IgD-negative memory B cell (primary cell): ENCODE measurements at regions not wholly inside any gene's neighbourhood (a gene's known extent, or its start where the extent isn't known, plus 50 kb on each side); places are given as distances from the start of the nearest gene placed in this dataset.

Experiments
- H3K27ac Mint-ChIP-seq, 3 donors: one replicate each; pipeline ENCODE4 v1.8.0; 2020 to 2022; ENCODE audit warnings: mild to moderate bottlenecking in 3 of 3, mixed read lengths in 3 of 3, moderate library complexity in 1 of 3
- H3K27me3 Mint-ChIP-seq: one replicate; pipeline ENCODE4 v1.8.0; 2021; ENCODE audit warnings: mixed read lengths
- H3K36me3 Mint-ChIP-seq: one replicate; pipeline ENCODE4 v1.8.0; 2020; ENCODE audit warnings: mild to moderate bottlenecking, mixed read lengths
- H3K4me1 Mint-ChIP-seq, 3 donors: one replicate each; pipeline ENCODE4 v1.8.0; 2020 to 2022; ENCODE audit warnings: mixed read lengths in 3 of 3, mild to moderate bottlenecking in 1 of 3
- H3K4me3 Mint-ChIP-seq, 4 donors: one replicate each; pipeline ENCODE4 v1.8.0; 2020 to 2022; ENCODE audit warnings: mild to moderate bottlenecking in 4 of 4, mixed read lengths in 4 of 4, moderate library complexity in 3 of 4
- H3K9me3 Mint-ChIP-seq, 3 donors: one replicate each; pipeline ENCODE4 v1.8.0; 2020 to 2021; ENCODE audit warnings: mixed read lengths in 3 of 3, mild to moderate bottlenecking in 1 of 3

DNA sequence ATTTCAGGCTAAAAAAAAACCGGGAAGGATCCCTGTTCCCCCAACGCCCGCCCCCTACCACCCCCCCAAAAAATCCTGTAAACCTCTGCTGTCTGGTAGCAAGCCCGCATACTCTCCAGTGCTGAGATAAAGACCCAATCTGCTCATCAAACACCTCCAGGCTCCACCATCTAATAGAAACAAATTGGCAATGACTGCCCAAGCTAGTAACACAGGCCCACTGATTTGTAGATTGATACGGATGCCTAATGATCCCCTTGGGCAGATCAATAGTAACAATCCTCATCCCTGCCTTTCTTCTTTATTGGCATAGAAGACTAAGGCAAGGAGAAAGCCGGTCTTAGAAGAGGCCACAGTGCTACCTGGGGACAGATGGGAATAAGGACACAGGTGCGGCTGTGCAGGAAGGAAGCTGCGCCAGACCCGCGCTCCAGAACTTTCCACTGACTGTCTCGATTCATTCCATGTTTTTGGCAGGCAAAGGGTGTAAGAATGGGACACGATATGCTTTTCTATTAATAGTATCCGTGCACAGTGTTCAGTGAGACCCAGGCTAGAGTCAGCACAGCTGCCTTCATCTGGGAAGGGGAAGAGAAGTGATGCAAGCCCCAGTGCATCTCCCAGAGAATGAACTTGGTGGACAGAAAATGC, 407.6 kb upstream of the PSMD7 start:
- Mint-ChIP-seq H3K27me3 (peaks cover 18% of the 10 kb centered on the region), H3K4me3 (no peak overlapping the region), H3K4me1 (peaks cover 0 to 4% (median 0%) of the 10 kb centered on the region in 3 donors)

DNA sequence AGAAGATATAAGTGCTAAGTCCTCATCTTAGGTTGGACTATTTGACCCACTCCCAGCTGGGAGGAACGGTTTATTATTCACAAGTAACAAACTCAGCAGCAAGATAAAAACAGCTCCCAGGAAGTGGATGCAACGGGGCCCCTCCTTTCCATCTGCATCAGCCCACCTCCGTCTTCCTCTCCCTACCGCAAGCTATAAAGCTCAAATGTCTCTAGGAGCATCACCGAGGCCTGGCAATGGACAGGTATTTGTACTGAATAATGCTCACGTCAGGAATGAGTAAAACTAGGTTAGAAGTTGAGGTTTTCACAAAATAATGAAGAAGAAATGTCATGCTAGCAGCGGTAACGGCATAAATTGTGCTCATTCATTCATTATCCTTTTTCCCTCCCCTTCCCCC, 408.7 kb upstream of the PSMD7 start:
- no peak overlapping the region for H3K27ac Mint-ChIP-seq
- H3K4me1 Mint-ChIP-seq = peaks cover 0 to 4% (median 0%) of the 10 kb centered on the region in 3 donors
- H3K4me3 Mint-ChIP-seq = no peak overlapping the region
- peaks cover 17% of the 10 kb centered on the region for H3K27me3 Mint-ChIP-seq
- H3K36me3 Mint-ChIP-seq = peaks cover 2% of the 10 kb centered on the region
- peaks cover 0 to 2% (median 2%) of the 10 kb centered on the region in 3 donors for H3K9me3 Mint-ChIP-seq

More for the DNA sequence above, 407.6 kb upstream of the PSMD7 start:
- no peak overlapping the region for H3K27ac Mint-ChIP-seq
- peaks cover 0 to 2% (median 2%) of the 10 kb centered on the region in 3 donors for H3K9me3 Mint-ChIP-seq
- peaks cover 2% of the 10 kb centered on the region for H3K36me3 Mint-ChIP-seq

- H3K9me3 Mint-ChIP-seq = peaks cover 0 to 2% (median 2%) of the 10 kb centered on the region in 3 donors
- H3K27me3 Mint-ChIP-seq = peaks cover 12% of the 10 kb centered on the region
- H3K4me3 Mint-ChIP-seq = no peak overlapping the region
- no peak overlapping the region for H3K27ac Mint-ChIP-seq
- H3K36me3 Mint-ChIP-seq = peaks cover 2% of the 10 kb centered on the region
- H3K4me1 Mint-ChIP-seq = peaks cover 0 to 4% (median 0%) of the 10 kb centered on the region in 3 donors
These were observed 410.2 kb upstream of the PSMD7 start for GRCh38 chr16:73886426-73886825.

DNA sequence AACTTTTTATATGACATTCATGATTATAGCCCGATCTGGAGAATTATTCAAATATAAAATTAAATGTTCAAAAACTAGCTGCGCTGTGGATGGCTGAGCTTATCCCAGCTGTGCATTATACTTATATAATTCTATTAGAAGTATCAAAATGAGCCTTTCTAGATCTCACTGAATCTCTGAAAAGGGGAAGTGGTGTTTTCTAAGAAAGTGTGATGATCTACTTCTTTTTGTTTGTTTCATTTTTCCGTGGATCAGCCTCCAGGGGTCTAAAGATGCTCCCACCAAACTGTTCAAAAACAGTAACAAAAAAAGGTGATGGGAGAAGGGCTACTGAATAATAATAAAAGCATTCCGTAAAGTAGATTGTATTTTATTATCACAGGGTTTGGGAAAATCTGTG, 411.3 kb upstream of the PSMD7 start:
- H3K27me3 Mint-ChIP-seq = peaks cover 8% of the 10 kb centered on the region
- H3K36me3 Mint-ChIP-seq = peaks cover 2% of the 10 kb centered on the region
- H3K27ac Mint-ChIP-seq = no peak overlapping the region

GRCh38 chr16:73883841-73884240, 412.8 kb upstream of the PSMD7 start:
- Mint-ChIP-seq H3K4me3 (no peak overlapping the region), H3K27ac (no peak overlapping the region), H3K27me3 (peaks cover 3% of the 10 kb centered on the region), H3K9me3 (peaks cover 0 to 2% (median 0%) of the 10 kb centered on the region in 3 donors), H3K36me3 (peaks cover 1% of the 10 kb centered on the region), H3K4me1 (no peaks in the 10 kb centered on the region)

More for the DNA sequence above, 411.3 kb upstream of the PSMD7 start:
- H3K4me3 Mint-ChIP-seq = no peak overlapping the region
- H3K4me1 Mint-ChIP-seq = no peaks in the 10 kb centered on the region
- H3K9me3 Mint-ChIP-seq = peaks cover 0 to 2% (median 2%) of the 10 kb centered on the region in 3 donors

GRCh38 chr16:73883126-73883525, 413.5 kb upstream of the PSMD7 start:
- Mint-ChIP-seq H3K4me3 (no peak overlapping the region), H3K4me1 (no peaks in the 10 kb centered on the region)

DNA sequence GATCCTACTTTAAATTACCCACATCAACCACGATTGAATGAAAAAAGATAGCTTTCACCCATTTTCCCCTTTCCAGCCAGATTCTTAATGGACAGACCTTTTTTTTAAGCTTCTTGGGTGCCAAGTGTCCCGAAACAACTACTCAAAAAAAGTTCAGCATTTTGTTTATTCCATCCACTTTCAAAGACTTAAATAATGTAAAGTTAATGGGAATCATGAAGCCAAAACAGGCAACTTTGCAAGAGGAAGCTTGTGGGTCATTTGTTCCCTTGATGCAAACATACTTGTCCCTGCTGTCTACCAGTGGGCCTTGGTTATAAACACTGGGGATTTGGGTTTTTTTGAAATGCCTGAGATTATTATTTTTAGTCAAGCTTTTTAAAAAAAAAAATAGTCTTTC, 414.0 kb upstream of the PSMD7 start:
- no peak overlapping the region for H3K4me3 Mint-ChIP-seq
- H3K27ac Mint-ChIP-seq = no peak overlapping the region
- no peaks in the 10 kb centered on the region for H3K9me3 Mint-ChIP-seq
- no peaks in the 10 kb centered on the region for H3K36me3 Mint-ChIP-seq
- no peaks in the 10 kb centered on the region for H3K4me1 Mint-ChIP-seq
- no peaks in the 10 kb centered on the region for H3K27me3 Mint-ChIP-seq

More at GRCh38 chr16:73883126-73883525, 413.5 kb upstream of the PSMD7 start:
- no peaks in the 10 kb centered on the region for H3K36me3 Mint-ChIP-seq
- peaks cover 3% of the 10 kb centered on the region for H3K27me3 Mint-ChIP-seq
- no peak overlapping the region for H3K27ac Mint-ChIP-seq
- H3K9me3 Mint-ChIP-seq = no peaks in the 10 kb centered on the region

- no peaks in the 10 kb centered on the region for H3K36me3 Mint-ChIP-seq
- H3K4me1 Mint-ChIP-seq = no peaks in the 10 kb centered on the region
- H3K27ac Mint-ChIP-seq = no peak overlapping the region
- H3K9me3 Mint-ChIP-seq = no peaks in the 10 kb centered on the region
- H3K27me3 Mint-ChIP-seq = no peaks in the 10 kb centered on the region
- H3K4me3 Mint-ChIP-seq = no peak overlapping the region
These were observed 414.6 kb upstream of the PSMD7 start for GRCh38 chr16:73882033-73882432.

GRCh38 chr16:73879621-73880020, 417.0 kb upstream of the PSMD7 start:
- no peak overlapping the region for H3K27ac Mint-ChIP-seq
- H3K9me3 Mint-ChIP-seq = no peaks in the 10 kb centered on the region
- H3K27me3 Mint-ChIP-seq = no peaks in the 10 kb centered on the region
- no peaks in the 10 kb centered on the region for H3K4me1 Mint-ChIP-seq
- no peak overlapping the region for H3K4me3 Mint-ChIP-seq
- H3K36me3 Mint-ChIP-seq = no peaks in the 10 kb centered on the region

DNA sequence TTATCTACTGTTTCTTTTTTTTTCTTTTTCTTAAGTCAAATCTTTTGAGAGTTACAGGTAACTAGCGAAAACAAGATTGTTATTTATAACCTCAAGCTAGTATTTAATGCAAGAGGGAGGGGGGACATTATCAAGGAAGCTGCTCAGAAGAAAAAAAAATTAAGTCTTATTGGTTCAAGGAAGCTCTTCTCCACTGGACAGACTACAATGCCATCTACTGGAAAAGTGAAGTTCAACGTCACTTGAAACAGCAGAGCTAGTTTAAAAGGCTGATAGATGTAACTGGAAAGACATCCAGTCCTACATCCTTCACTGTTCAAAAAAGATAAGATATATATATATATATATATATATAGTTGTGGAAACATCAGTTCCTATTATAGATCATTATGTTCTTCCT, 418.0 kb upstream of the PSMD7 start:
- no peak overlapping the region for H3K27ac Mint-ChIP-seq
- H3K27me3 Mint-ChIP-seq = no peaks in the 10 kb centered on the region

DNA sequence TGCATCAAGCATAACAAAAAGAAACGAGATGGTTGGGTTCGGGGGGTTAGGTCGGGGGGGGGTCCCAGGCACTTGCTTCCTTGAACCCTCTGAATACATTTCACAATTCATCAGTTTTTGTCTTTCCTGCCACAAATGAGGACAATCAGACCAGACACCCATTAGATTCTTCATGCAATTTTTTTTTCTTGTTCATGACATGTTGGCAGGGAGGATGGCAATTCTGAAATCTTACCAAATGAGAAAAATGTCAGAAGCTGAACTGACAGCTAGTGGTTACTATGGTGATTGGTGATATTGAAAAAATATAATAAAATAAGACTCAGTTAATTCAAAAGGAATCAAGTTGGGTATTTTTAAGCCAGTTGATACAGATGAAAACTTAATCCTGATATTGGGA, 419.5 kb upstream of the PSMD7 start:
- Mint-ChIP-seq H3K4me1 (no peaks in the 10 kb centered on the region), H3K27me3 (no peaks in the 10 kb centered on the region), H3K4me3 (no peak overlapping the region), H3K27ac (no peak overlapping the region), H3K36me3 (no peaks in the 10 kb centered on the region), H3K9me3 (no peaks in the 10 kb centered on the region)

More for the DNA sequence above, 418.0 kb upstream of the PSMD7 start:
- H3K4me3 Mint-ChIP-seq = no peak overlapping the region
- H3K36me3 Mint-ChIP-seq = no peaks in the 10 kb centered on the region
- H3K9me3 Mint-ChIP-seq = no peaks in the 10 kb centered on the region
- no peaks in the 10 kb centered on the region for H3K4me1 Mint-ChIP-seq

DNA sequence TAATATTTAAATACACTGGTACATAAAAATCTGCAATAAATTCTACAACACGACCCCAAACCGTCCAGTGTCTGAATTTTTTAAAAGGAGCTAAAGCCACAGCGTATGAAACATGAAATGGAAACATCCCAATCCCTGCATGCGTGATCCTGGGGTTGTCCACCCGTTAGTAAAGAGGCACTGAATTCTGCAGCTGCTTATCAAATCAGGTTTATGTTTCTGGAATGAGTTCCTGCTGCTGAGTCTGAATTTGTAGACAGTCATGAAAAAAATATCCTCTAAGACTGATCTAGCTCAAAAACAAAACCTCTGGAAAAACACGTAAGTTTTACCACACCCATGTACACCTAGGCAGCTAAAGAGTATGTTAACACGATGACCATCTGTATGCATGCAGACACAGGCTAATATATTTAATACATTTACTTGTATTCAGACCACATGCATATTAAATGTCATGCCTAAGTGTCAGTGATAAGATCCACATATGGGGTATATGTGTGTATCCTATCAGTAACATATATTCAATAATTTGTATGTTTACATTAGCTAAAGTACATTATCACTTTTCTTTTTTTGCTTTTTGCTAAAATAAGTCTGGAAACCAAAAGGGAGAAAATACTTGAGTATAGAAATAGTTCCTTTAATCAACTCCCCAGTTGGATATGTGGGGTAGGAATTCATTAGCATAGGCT, 420.5 kb upstream of the PSMD7 start:
- Mint-ChIP-seq H3K4me1 (no peaks in the 10 kb centered on the region), H3K36me3 (no peaks in the 10 kb centered on the region), H3K27me3 (no peaks in the 10 kb centered on the region), H3K4me3 (no peak overlapping the region), H3K9me3 (no peaks in the 10 kb centered on the region), H3K27ac (no peak overlapping the region)

DNA sequence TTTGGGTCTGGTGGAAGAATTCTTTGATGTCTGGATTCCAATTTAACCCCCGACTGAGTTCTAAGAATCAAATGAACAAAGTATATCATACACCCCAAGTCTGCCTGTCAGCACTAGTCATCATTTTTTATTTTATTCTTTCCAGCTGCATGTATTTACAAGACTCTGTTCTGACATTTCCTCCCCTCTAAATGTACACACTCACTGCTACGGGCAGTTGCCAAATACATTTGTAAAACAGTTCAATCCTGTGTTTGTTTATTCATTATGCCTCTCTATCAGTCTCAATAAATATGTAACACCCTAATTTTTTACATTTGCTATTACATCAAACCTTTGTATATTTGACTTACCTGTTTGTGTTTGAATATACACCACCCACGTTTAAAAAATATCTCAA, 422.3 kb upstream of the PSMD7 start:
- H3K4me1 Mint-ChIP-seq = no peaks in the 10 kb centered on the region
- no peak overlapping the region for H3K4me3 Mint-ChIP-seq
- H3K27me3 Mint-ChIP-seq = no peaks in the 10 kb centered on the region
- no peaks in the 10 kb centered on the region for H3K9me3 Mint-ChIP-seq
- H3K36me3 Mint-ChIP-seq = no peaks in the 10 kb centered on the region
- H3K27ac Mint-ChIP-seq = no peak overlapping the region

- no peak overlapping the region for H3K27ac Mint-ChIP-seq
- no peak overlapping the region for H3K4me3 Mint-ChIP-seq
- H3K4me1 Mint-ChIP-seq = no peaks in the 10 kb centered on the region
- H3K27me3 Mint-ChIP-seq = no peaks in the 10 kb centered on the region
- no peaks in the 10 kb centered on the region for H3K36me3 Mint-ChIP-seq
- H3K9me3 Mint-ChIP-seq = no peaks in the 10 kb centered on the region
These were observed 423.0 kb upstream of the PSMD7 start for GRCh38 chr16:73873643-73874042.

- no peak overlapping the region for H3K27ac Mint-ChIP-seq
- H3K36me3 Mint-ChIP-seq = no peaks in the 10 kb centered on the region
- no peaks in the 10 kb centered on the region for H3K27me3 Mint-ChIP-seq
- H3K4me3 Mint-ChIP-seq = no peak overlapping the region
- no peaks in the 10 kb centered on the region for H3K4me1 Mint-ChIP-seq
- no peaks in the 10 kb centered on the region for H3K9me3 Mint-ChIP-seq
These were observed 423.8 kb upstream of the PSMD7 start for GRCh38 chr16:73872856-73873255.
